SK-N-SH (cell line): ENCODE measurements at regions not wholly inside any gene's neighbourhood (a gene's known extent, or its start where the extent isn't known, plus 50 kb on each side); places are given as distances from the start of the nearest gene placed in this dataset.

ENCODE experiments used
- EP300 ChIP-seq, 2 experiments: IDR thresholded peaks; 2 replicates each; pipeline versions ENCODE4 v1.4.0 to v1.6.1; 2012; ENCODE audit warnings: borderline replicate concordance in 1 of 2, low read depth in 1 of 2, low read length in 1 of 2
- EZH2phosphoT487 ChIP-seq: fragments of 200-600 bp; sonication (generic); IDR thresholded peaks from 2 replicates; pipeline ENCODE4 v1.6.1; 2017; ENCODE audit warnings: low read depth, mixed run types, mild to moderate bottlenecking, antibody characterized with exemption, moderate library complexity, borderline replicate concordance
- FOXM1 ChIP-seq: IDR thresholded peaks from 2 replicates; pipeline ENCODE4 v1.4.0; 2012; ENCODE audit warnings: low read depth, mild to moderate bottlenecking
- GABPA ChIP-seq: IDR thresholded peaks from 2 replicates; pipeline ENCODE4 v1.4.0; 2012; ENCODE audit warnings: low read depth, mild to moderate bottlenecking
- JUND ChIP-seq: IDR thresholded peaks from 2 replicates; pipeline ENCODE4 v1.4.0; 2012
- RAD21 ChIP-seq: IDR thresholded peaks from 2 replicates; pipeline ENCODE4 v1.6.1; 2012; ENCODE audit warnings: mild to moderate bottlenecking, low read length
- SIN3A ChIP-seq: IDR thresholded peaks from 2 replicates; pipeline ENCODE4 v1.6.1; 2012; ENCODE audit warnings: low read depth, mild to moderate bottlenecking, low read length, moderate library complexity, borderline replicate concordance
- SMC3 ChIP-seq: IDR thresholded peaks from 2 replicates; pipeline ENCODE4 v1.6.1; 2012; ENCODE audit warnings: low read depth, low read length, improper control_type of control experiment
- TAF1 ChIP-seq: IDR thresholded peaks from 2 replicates; pipeline ENCODE4 v1.6.1; 2012; ENCODE audit warnings: low read depth, mild to moderate bottlenecking, low read length, moderate library complexity, borderline replicate concordance
- YY1 ChIP-seq: IDR thresholded peaks from 2 replicates; pipeline ENCODE4 v1.4.0; 2012; ENCODE audit warnings: low read depth, mild to moderate bottlenecking
- TF ChIP-seq, protein P1 (sequence below): fragments of 200-600 bp; sonication (generic); IDR thresholded peaks from 2 replicates; pipeline ENCODE4 v1.6.1; 2017; ENCODE audit warnings: antibody characterized with exemption, mild to moderate bottlenecking, moderate library complexity
- TF ChIP-seq, protein P2 (sequence below): IDR thresholded peaks from 2 replicates; pipeline ENCODE4 v1.6.1; 2012; ENCODE audit warnings: mild to moderate bottlenecking, low read depth, low read length, moderate library complexity

DNA sequence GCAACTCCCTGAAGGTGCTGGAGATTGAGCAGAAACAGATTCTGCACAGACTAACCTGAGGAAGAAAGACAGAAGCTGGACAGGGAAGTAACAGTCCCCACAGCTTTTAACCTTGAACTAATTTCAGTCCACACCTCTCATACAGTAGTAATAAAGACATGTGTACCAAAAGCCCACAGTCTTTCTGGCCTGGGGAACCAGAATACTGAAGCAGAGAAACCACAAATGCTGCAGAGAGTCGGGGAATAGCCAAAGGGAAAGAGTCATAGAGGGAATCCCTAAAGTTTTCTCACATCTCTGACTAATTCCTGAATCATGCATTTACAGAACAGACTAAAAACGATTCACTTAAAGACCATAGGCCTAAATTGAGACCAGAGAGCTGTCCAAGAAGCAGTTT is 503.4 kb upstream of the NECTIN3 start:
- TF ChIP-seq, protein P1, sequence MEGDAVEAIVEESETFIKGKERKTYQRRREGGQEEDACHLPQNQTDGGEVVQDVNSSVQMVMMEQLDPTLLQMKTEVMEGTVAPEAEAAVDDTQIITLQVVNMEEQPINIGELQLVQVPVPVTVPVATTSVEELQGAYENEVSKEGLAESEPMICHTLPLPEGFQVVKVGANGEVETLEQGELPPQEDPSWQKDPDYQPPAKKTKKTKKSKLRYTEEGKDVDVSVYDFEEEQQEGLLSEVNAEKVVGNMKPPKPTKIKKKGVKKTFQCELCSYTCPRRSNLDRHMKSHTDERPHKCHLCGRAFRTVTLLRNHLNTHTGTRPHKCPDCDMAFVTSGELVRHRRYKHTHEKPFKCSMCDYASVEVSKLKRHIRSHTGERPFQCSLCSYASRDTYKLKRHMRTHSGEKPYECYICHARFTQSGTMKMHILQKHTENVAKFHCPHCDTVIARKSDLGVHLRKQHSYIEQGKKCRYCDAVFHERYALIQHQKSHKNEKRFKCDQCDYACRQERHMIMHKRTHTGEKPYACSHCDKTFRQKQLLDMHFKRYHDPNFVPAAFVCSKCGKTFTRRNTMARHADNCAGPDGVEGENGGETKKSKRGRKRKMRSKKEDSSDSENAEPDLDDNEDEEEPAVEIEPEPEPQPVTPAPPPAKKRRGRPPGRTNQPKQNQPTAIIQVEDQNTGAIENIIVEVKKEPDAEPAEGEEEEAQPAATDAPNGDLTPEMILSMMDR, result no peak
- no peak for TF ChIP-seq EZH2phosphoT487
- no peak for TF ChIP-seq TAF1
- TF ChIP-seq RAD21, result no peak
- peak; percentile 76 for TF ChIP-seq JUND
- TF ChIP-seq, protein P2, sequence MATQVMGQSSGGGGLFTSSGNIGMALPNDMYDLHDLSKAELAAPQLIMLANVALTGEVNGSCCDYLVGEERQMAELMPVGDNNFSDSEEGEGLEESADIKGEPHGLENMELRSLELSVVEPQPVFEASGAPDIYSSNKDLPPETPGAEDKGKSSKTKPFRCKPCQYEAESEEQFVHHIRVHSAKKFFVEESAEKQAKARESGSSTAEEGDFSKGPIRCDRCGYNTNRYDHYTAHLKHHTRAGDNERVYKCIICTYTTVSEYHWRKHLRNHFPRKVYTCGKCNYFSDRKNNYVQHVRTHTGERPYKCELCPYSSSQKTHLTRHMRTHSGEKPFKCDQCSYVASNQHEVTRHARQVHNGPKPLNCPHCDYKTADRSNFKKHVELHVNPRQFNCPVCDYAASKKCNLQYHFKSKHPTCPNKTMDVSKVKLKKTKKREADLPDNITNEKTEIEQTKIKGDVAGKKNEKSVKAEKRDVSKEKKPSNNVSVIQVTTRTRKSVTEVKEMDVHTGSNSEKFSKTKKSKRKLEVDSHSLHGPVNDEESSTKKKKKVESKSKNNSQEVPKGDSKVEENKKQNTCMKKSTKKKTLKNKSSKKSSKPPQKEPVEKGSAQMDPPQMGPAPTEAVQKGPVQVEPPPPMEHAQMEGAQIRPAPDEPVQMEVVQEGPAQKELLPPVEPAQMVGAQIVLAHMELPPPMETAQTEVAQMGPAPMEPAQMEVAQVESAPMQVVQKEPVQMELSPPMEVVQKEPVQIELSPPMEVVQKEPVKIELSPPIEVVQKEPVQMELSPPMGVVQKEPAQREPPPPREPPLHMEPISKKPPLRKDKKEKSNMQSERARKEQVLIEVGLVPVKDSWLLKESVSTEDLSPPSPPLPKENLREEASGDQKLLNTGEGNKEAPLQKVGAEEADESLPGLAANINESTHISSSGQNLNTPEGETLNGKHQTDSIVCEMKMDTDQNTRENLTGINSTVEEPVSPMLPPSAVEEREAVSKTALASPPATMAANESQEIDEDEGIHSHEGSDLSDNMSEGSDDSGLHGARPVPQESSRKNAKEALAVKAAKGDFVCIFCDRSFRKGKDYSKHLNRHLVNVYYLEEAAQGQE, result no peak
- no peak for TF ChIP-seq GABPA
- no peak for TF ChIP-seq SMC3
- peak in 1 of 2 experiments; percentile 56; a peak in 1 of 4 replicates for TF ChIP-seq EP300 (IDR thresholded peaks at IDR 0.05; ENCODE audit: borderline replicate concordance in 1 of 2, low read depth in 1 of 2, low read length in 1 of 2)
- no peak for TF ChIP-seq YY1
- TF ChIP-seq SIN3A, result no peak
- no peak for TF ChIP-seq FOXM1
